ENCODE measurements at regions not wholly inside any gene's neighbourhood (a gene's known extent, or its start where the extent isn't known, plus 50 kb on each side); places are given as distances from the start of the nearest gene placed in this dataset.

- H4K20me1 ChIP-seq (ENCODE audit: insufficient read depth, low read length): no peaks in the 10 kb centered on the region
- H2AK9ac ChIP-seq (replicated peaks; ENCODE audit: low read depth, low read length, poor library complexity): no peak overlapping the region
- no peak overlapping the region for H3K56ac ChIP-seq (ENCODE audit: extremely low read depth, insufficient read depth, low read length)
- intact Hi-C loops (cut with micrococcal nuclease): no loop called here
- no peak overlapping the region for H3K4me2 ChIP-seq (ENCODE audit: low read depth, low read length)
- ATAC-seq (ENCODE audit: low read depth) (no peak), DNase-seq (no peak)
- no peak overlapping the region for H2AFZ ChIP-seq (replicated peaks; ENCODE audit: low read length, poor library complexity)
- ChIA-PET CTCF (no interaction called here), POLR2A (ENCODE audit: unreplicated experiment) (no interaction called here)
- H3K14ac ChIP-seq (replicated peaks; ENCODE audit: low read depth, low read length): no peak overlapping the region
- H3K27me3 ChIP-seq (ENCODE audit: control insufficient read depth, insufficient read depth, low read length): no peaks in the 10 kb centered on the region
- no peak overlapping the region for H2BK20ac ChIP-seq (ENCODE audit: low read depth, low read length)
- H3K4ac ChIP-seq (ENCODE audit: low read depth, low read length): no peak overlapping the region
- H3K18ac ChIP-seq (ENCODE audit: low read depth, low read length): no peak overlapping the region
- BruUV-seq (replicated peaks): no TSS peak
- dilution Hi-C loops (cut with HindIII; ENCODE audit: low sequenced_read_pairs, unreplicated experiment): no loop called here
- no peak overlapping the region for H2AK5ac ChIP-seq (ENCODE audit: low read depth, low read length)
- in situ Hi-C loops (cut with MboI; ENCODE audit: low sequenced_read_pairs): no loop called here
- H3K9ac ChIP-seq (ENCODE audit: low read depth, low read length): no peak overlapping the region
- H3K23ac ChIP-seq (ENCODE audit: low read depth, low read length): no peak overlapping the region
- no peak overlapping the region for H4K91ac ChIP-seq (ENCODE audit: insufficient read depth, low read depth, low read length)
- no peak overlapping the region for H2BK120ac ChIP-seq (ENCODE audit: low read depth, low read length)
- no peaks in the 10 kb centered on the region for H3K9me1 ChIP-seq (ENCODE audit: insufficient read depth, low read length)
- no peaks in the 10 kb centered on the region for H3K4me1 ChIP-seq (ENCODE audit: control insufficient read depth, insufficient read depth, low read length)
- H3K9me3 ChIP-seq (ENCODE audit: control insufficient read depth, insufficient read depth, low read length): peaks cover 4% of the 10 kb centered on the region
- H4K8ac ChIP-seq (ENCODE audit: low read depth in 2 of 2, low read length in 2 of 2): no peak overlapping the region
- H2BK5ac ChIP-seq (ENCODE audit: low read depth, low read length, poor library complexity, severe bottlenecking): no peak overlapping the region
- H4K5ac ChIP-seq (ENCODE audit: low read depth, low read length): no peak overlapping the region
- H3K36me3 ChIP-seq (ENCODE audit: control insufficient read depth, insufficient read depth, low read length): no peaks in the 10 kb centered on the region
- no peaks in the 10 kb centered on the region for H3K79me1 ChIP-seq (ENCODE audit: low read depth in 1 of 2, low read length in 2 of 2)
- no CpG with 5 or more reads among the region's 2 CpGs for whole genome bisulfite sequencing, 2 experiments (ENCODE audit: extremely low coverage in 2 of 2, insufficient read length in 1 of 2)
- no peak overlapping the region for H2BK15ac ChIP-seq (ENCODE audit: low read depth, low read length)
- TF ChIP-seq ELK1 (IDR thresholded peaks at IDR 0.05; ENCODE audit: borderline replicate concordance, low read depth, low read length): no peak
- no peak for TF ChIP-seq RFX5 (IDR thresholded peaks at IDR 0.05; ENCODE audit: low read depth, low read length)
- no peak for TF ChIP-seq RCOR1 (IDR thresholded peaks at IDR 0.05; ENCODE audit: insufficient replicate concordance, low read length)
- TF ChIP-seq NFE2L2 (IDR thresholded peaks at IDR 0.05; ENCODE audit: low read depth, low read length): no peak
- no peak for TF ChIP-seq POLR2A (IDR thresholded peaks at IDR 0.05; ENCODE audit: low read depth, low read length)
- no peak for TF ChIP-seq MAZ (IDR thresholded peaks at IDR 0.05; ENCODE audit: borderline replicate concordance, low read depth, low read length)
- no peak for TF ChIP-seq USF2 (IDR thresholded peaks at IDR 0.05; ENCODE audit: low read depth, low read length)
- no peak for TF ChIP-seq MXI1 (IDR thresholded peaks at IDR 0.05; ENCODE audit: borderline replicate concordance, low read depth, low read length)
- TF ChIP-seq MAFK (IDR thresholded peaks at IDR 0.05; ENCODE audit: low read depth, low read length): no peak
- TF ChIP-seq CTCF (conservative IDR thresholded peaks at IDR 0.05; ENCODE audit: low read depth, low read length): no peak
- H3K4me3 ChIP-seq (ENCODE audit: insufficient read depth, low read depth, low read length): no peak overlapping the region
- H3K27ac ChIP-seq (ENCODE audit: insufficient read depth, low read length): no peak overlapping the region
Measured at GRCh38 chr4:12472087-12472486, 1012.1 kb downstream of the RAB28 start.
